Gastrocnemius medialis (tissue), 4 donors: ENCODE measurements at regions not wholly inside any gene's neighbourhood (a gene's known extent, or its start where the extent isn't known, plus 50 kb on each side); places are given as distances from the start of the nearest gene placed in this dataset.

Experiments used
- CTCF ChIP-seq, 5 experiments: fragments of 450-650 bp in 3 of 5; fragments of 200-600 bp in 2 of 5; sonication (generic) in 2 of 5; IDR thresholded peaks in 4 of 5; conservative IDR thresholded peaks in 1 of 5; 1 replicate in 4 of 5; 2 replicates in 1 of 5; pipeline ENCODE4 v1.5.1; 2016 to 2019; ENCODE audit warnings: antibody characterized with exemption in 5 of 5, mild to moderate bottlenecking in 3 of 5, moderate library complexity in 3 of 5
- POLR2A ChIP-seq, 2 donors: fragments of 450-650 bp; IDR thresholded peaks; one replicate each; pipeline ENCODE4 v1.6.1; 2017; ENCODE audit warnings: antibody characterized with exemption in 2 of 2, mild to moderate bottlenecking in 2 of 2, moderate library complexity in 2 of 2

- no peak for TF ChIP-seq CTCF (IDR thresholded peaks at IDR 0.05 in 4 of 5, conservative IDR thresholded peaks at IDR 0.05 in 1 of 5)
- TF ChIP-seq POLR2A (IDR thresholded peaks at IDR 0.05) = no peak
These were observed 146.7 kb downstream of the CXCL12 start for GRCh38 chr10:44238212-44238611.
